HG02623 (cell line): ENCODE measurements at regions not wholly inside any gene's neighbourhood (a gene's known extent, or its start where the extent isn't known, plus 50 kb on each side); places are given as distances from the start of the nearest gene placed in this dataset.
A peak's percentile ranks its signal among the peaks of the same experiment; 100 is the strongest.

Source experiments
- ATAC-seq: cut with Tn5 transposase; IDR thresholded peaks from one replicate; pipeline ENCODE4 v1.9.1; 2021; ENCODE audit warnings: moderate library complexity; ENCODE audit not compliant: unreplicated experiment

DNA sequence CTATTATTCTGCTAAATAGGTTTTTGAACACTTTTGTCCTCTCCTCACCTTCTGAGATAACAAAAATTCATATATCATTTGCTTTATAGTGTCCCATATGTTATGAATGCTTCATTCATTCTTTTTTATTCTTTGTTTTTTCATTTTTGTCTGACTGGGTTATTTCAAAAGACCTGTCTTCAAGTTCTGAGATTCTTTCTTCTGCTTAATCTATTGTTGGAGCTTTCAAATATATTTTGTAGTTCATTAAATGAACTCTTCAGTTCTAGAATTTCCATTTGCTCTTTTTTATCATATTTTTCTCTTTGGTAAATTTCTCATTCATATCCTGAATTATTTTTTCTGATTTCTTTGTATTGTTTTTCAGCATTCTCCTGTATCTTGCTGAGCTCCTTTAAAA, 53.1 kb upstream of the SCIN start:
- ATAC-seq = no peak

GRCh38 chr7:12518920-12519681, 51.4 kb upstream of the SCIN start:
- ATAC-seq = peak; percentile 96

DNA sequence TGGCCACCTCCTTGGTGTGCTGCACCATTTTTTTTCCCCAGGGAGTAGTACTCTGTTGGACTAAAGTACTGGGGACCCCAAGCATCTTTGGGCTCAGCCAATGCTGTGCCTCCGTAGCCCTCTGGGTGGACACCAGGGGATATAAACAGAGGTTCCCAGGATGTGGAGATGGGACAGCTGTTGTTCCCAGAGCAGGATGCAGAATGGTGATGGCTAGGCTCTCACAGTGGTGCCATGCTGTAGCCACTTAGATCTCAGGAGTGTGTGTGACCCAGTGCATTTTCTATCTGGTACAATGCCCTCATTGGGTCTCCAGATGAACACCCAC, 50.9 kb upstream of the SCIN start:
- ATAC-seq = no peak
